Hepatocyte (in vitro differentiated cells): ENCODE measurements at regions not wholly inside any gene's neighbourhood (a gene's known extent, or its start where the extent isn't known, plus 50 kb on each side); places are given as distances from the start of the nearest gene placed in this dataset.

Experiments used
- CTCF ChIP-seq: fragments of 200-600 bp; sonication (generic); IDR thresholded peaks from 2 replicates; pipeline ENCODE4 v1.5.1; 2016; ENCODE audit warnings: antibody characterized with exemption, mild to moderate bottlenecking; ENCODE audit not compliant: poor library complexity
- EZH2 ChIP-seq: fragments of 200-600 bp; sonication (generic); IDR thresholded peaks from 2 replicates; pipeline ENCODE4 v1.6.1; 2016; ENCODE audit warnings: antibody characterized with exemption, mild to moderate bottlenecking, borderline replicate concordance

- TF ChIP-seq CTCF (no peak), EZH2 (no peak)
Measured at GRCh38 chr1:187903223-187903622, 1074.5 kb downstream of the PLA2G4A start.
